ENCODE measurements at regions not wholly inside any gene's neighbourhood (a gene's known extent, or its start where the extent isn't known, plus 50 kb on each side); places are given as distances from the start of the nearest gene placed in this dataset.

- no peak for DNase-seq (ENCODE audit: low read depth in 1 of 2, low spot score in 2 of 2)
- H3K4me1 ChIP-seq (replicated peaks): no peaks in the 10 kb centered on the region
- peaks cover 9% of the 10 kb centered on the region for H3K9me3 ChIP-seq (replicated peaks)
- H3K27ac ChIP-seq: no peak overlapping the region
- H3K4me3 ChIP-seq: no peak overlapping the region
- H3K27me3 ChIP-seq (replicated peaks): no peaks in the 10 kb centered on the region
- H3K36me3 ChIP-seq: no peaks in the 10 kb centered on the region
Observed at GRCh38 chr5:158033076-158033475, 174.1 kb upstream of the CLINT1 start.

- no peak overlapping the region for H3K27ac ChIP-seq
- peaks cover 9% of the 10 kb centered on the region for H3K9me3 ChIP-seq (replicated peaks)
- no peak for DNase-seq (ENCODE audit: low read depth in 1 of 2, low spot score in 2 of 2)
- no peak overlapping the region for H3K4me3 ChIP-seq
- H3K27me3 ChIP-seq (replicated peaks): no peaks in the 10 kb centered on the region
- H3K36me3 ChIP-seq: no peaks in the 10 kb centered on the region
- no peaks in the 10 kb centered on the region for H3K4me1 ChIP-seq (replicated peaks)
Observed at GRCh38 chr5:158032246-158032645, 173.3 kb upstream of the CLINT1 start.

- no peaks in the 10 kb centered on the region for H3K27me3 ChIP-seq (replicated peaks)
- no peaks in the 10 kb centered on the region for H3K4me1 ChIP-seq (replicated peaks)
- H3K27ac ChIP-seq: no peak overlapping the region
- no peak overlapping the region for H3K4me3 ChIP-seq
- no peaks in the 10 kb centered on the region for H3K36me3 ChIP-seq
- no peaks in the 10 kb centered on the region for H3K9me3 ChIP-seq (replicated peaks)
- no peak for DNase-seq (ENCODE audit: low read depth in 1 of 2, low spot score in 2 of 2)
Observed at GRCh38 chr5:158027806-158028775, 169.1 kb upstream of the CLINT1 start.

DNA sequence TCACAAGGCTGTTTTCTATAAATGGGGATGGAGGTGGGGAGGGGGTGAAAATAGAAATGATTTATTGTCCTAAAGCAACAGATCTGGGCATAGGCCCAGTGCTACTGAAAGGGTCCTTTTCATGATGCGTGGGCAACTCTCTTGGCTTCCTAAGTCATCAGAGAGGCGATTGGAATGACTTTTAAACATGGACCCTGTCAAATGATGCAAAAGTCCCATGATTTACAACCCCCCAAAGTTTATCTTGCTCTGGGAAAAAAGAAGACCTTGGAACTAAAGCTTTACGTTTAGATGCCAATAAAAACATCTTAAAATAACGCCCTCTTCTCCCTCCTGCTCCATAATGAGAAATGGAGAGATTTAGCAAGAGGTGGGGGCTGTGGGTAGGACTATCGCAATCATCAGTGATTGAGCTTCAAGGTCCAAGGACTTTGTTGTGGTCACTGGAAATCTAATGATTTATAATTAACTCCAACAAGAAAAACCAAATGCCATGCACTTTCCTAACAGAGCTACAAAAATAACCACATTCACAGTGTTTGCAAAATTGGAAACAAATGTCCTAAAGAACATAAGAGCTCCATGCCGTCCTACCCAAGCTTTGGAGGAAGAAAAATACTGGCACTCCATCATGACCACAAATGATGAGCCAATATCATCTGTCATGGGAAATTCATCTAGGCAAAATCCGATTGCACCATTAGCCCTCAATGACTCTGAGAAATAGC, 167.5 kb upstream of the CLINT1 start:
- no peak overlapping the region for H3K4me3 ChIP-seq
- no peak for DNase-seq (ENCODE audit: low read depth in 1 of 2, low spot score in 2 of 2)
- no peaks in the 10 kb centered on the region for H3K4me1 ChIP-seq (replicated peaks)
- no peak overlapping the region for H3K27ac ChIP-seq
- H3K36me3 ChIP-seq: no peaks in the 10 kb centered on the region
- H3K9me3 ChIP-seq (replicated peaks): no peaks in the 10 kb centered on the region
- no peaks in the 10 kb centered on the region for H3K27me3 ChIP-seq (replicated peaks)

GRCh38 chr5:158023266-158023665, 164.3 kb upstream of the CLINT1 start:
- no peaks in the 10 kb centered on the region for H3K4me1 ChIP-seq (replicated peaks)
- H3K4me3 ChIP-seq: no peak overlapping the region
- H3K27me3 ChIP-seq (replicated peaks): no peaks in the 10 kb centered on the region
- no peak overlapping the region for H3K27ac ChIP-seq
- no peak for DNase-seq (ENCODE audit: low read depth in 1 of 2, low spot score in 2 of 2)
- H3K36me3 ChIP-seq: no peaks in the 10 kb centered on the region
- H3K9me3 ChIP-seq (replicated peaks): no peaks in the 10 kb centered on the region

- Histone ChIP-seq H3K36me3 (no peaks in the 10 kb centered on the region), H3K9me3 (replicated peaks) (no peaks in the 10 kb centered on the region), H3K4me1 (replicated peaks) (no peaks in the 10 kb centered on the region), H3K27me3 (replicated peaks) (no peaks in the 10 kb centered on the region), H3K27ac (no peak overlapping the region), H3K4me3 (no peak overlapping the region)
- no peak for DNase-seq (ENCODE audit: low read depth in 1 of 2, low spot score in 2 of 2)
Observed at GRCh38 chr5:158022837-158023236, 163.9 kb upstream of the CLINT1 start.

- no peaks in the 10 kb centered on the region for H3K4me1 ChIP-seq (replicated peaks)
- no peaks in the 10 kb centered on the region for H3K27me3 ChIP-seq (replicated peaks)
- H3K36me3 ChIP-seq: no peaks in the 10 kb centered on the region
- H3K27ac ChIP-seq: no peak overlapping the region
- no peaks in the 10 kb centered on the region for H3K9me3 ChIP-seq (replicated peaks)
- DNase-seq (ENCODE audit: low read depth in 1 of 2, low spot score in 2 of 2): no peak
- H3K4me3 ChIP-seq: no peak overlapping the region
Observed at GRCh38 chr5:158022393-158022792, 163.4 kb upstream of the CLINT1 start.

DNA sequence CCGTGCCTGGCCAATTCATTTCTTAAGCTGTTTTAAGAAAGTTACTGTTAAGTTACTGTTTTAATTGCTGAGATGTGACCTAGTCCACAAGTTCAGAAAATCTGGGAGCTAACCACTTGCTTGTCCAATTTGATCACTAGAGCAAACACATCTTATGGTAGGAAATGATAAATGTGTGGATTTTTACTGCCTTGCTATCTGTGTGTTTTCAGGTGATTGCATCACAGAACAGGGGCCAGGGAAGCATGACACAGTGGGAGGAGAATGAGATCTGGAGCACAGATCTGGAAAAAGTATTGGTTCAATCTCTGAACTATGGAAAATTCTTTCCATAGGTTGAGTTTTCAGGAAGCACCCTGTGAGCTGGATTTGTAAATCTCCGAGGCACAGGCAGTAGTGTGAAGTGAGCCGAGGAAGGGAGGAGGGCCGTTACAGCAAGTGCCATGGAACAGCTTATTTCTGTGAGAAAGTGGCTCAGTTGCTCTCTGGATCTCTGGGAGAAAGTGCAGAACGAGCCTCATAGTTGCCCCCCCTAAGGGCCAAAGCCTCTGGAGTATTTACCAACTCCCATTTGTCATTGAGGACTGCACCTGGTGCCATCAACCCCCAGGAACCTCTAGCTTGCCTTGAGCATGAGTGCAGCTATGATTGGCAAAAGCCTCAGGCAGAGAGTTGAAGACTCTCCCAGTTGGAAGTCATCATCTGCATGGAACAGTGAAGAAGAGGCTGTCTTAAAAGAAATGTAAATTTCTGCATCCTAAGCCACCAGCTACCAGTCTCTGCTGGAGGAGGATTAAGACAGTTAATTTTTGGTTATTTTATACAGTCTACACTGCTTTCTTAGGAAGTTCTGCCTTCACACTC, 161.8 kb upstream of the CLINT1 start:
- no peak overlapping the region for H3K4me3 ChIP-seq
- H3K4me1 ChIP-seq (replicated peaks): no peaks in the 10 kb centered on the region
- DNase-seq (ENCODE audit: low read depth in 1 of 2, low spot score in 2 of 2): no peak
- H3K36me3 ChIP-seq: no peaks in the 10 kb centered on the region
- H3K27me3 ChIP-seq (replicated peaks): no peaks in the 10 kb centered on the region
- no peaks in the 10 kb centered on the region for H3K9me3 ChIP-seq (replicated peaks)
- H3K27ac ChIP-seq: no peak overlapping the region

DNA sequence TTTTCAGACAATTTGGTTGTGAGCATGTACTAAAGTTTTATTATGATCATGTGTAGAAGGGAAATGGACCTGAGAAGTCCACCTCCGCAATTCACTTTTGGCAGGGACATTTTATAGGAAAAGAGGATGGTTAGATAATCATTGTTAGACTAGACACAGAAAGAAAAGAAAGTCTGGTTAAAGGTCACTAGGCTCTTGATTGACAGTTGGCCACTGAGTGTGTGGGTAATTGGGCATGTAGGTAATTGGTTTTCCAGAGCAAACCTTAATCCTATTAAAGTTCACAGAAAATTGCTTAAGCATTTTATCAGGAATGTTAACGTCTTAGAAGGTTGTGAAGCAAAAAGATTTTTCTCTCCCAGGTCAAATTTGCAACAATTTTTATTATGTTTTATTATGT, 158.5 kb upstream of the CLINT1 start:
- no peak overlapping the region for H3K27ac ChIP-seq
- H3K4me1 ChIP-seq (replicated peaks): no peaks in the 10 kb centered on the region
- no peaks in the 10 kb centered on the region for H3K9me3 ChIP-seq (replicated peaks)
- no peak overlapping the region for H3K4me3 ChIP-seq
- no peak for DNase-seq (ENCODE audit: low read depth in 1 of 2, low spot score in 2 of 2)
- H3K27me3 ChIP-seq (replicated peaks): no peaks in the 10 kb centered on the region
- no peaks in the 10 kb centered on the region for H3K36me3 ChIP-seq

DNA sequence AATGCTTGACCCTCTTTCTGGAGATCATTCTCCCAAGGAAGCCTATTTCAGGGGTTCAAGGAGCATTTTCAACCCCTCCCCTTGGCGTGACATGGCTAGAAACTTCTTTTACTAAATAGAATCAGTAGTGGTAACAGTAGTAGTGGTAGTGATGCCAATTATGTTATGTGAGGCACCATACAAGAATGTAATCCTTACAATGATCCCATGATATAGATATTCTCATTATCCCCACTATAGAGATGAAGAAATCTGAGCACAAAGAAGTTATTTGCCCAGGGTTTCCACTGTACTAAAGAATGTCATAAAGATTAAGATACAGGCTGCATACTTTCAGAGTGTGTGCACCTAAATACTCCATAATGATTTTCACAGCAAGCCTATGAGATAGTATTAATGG, 155.4 kb upstream of the CLINT1 start:
- no peak for DNase-seq (ENCODE audit: low read depth in 1 of 2, low spot score in 2 of 2)
- no peaks in the 10 kb centered on the region for H3K9me3 ChIP-seq (replicated peaks)
- no peak overlapping the region for H3K27ac ChIP-seq
- H3K4me1 ChIP-seq (replicated peaks): no peaks in the 10 kb centered on the region
- H3K27me3 ChIP-seq (replicated peaks): no peaks in the 10 kb centered on the region
- H3K4me3 ChIP-seq: no peak overlapping the region
- H3K36me3 ChIP-seq: no peaks in the 10 kb centered on the region

- Histone ChIP-seq H3K9me3 (replicated peaks) (no peaks in the 10 kb centered on the region), H3K4me3 (no peak overlapping the region), H3K27me3 (replicated peaks) (no peaks in the 10 kb centered on the region), H3K4me1 (replicated peaks) (no peaks in the 10 kb centered on the region), H3K27ac (no peak overlapping the region), H3K36me3 (no peaks in the 10 kb centered on the region)
- DNase-seq (ENCODE audit: low read depth in 1 of 2, low spot score in 2 of 2): peak in 1 of 2 experiments; percentile 15
Observed at GRCh38 chr5:158013939-158014338, 155.0 kb upstream of the CLINT1 start.

DNA sequence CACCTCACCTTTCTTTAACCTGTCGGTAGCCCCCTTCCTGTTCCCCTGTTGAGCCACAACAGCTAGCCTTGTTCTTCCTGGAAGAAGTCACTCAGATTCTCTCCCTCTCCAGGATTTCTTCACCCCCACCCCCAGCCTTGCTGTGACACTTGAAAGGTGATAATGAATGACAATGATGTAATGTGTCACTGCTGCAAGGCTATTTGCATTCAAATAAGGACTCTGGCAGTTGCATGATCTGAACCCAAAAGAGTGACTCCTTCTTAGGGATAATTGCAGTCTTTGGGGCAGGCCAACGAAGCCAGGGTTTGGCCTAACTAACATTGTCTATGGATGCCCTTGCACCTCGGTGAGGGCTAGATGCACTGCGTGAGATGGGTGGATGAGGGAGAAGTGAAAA, 154.4 kb upstream of the CLINT1 start:
- H3K27me3 ChIP-seq (replicated peaks): no peaks in the 10 kb centered on the region
- no peak overlapping the region for H3K4me3 ChIP-seq
- no peaks in the 10 kb centered on the region for H3K4me1 ChIP-seq (replicated peaks)
- H3K36me3 ChIP-seq: no peaks in the 10 kb centered on the region
- no peak for DNase-seq (ENCODE audit: low read depth in 1 of 2, low spot score in 2 of 2)
- H3K27ac ChIP-seq: no peak overlapping the region
- H3K9me3 ChIP-seq (replicated peaks): no peaks in the 10 kb centered on the region

GRCh38 chr5:158011422-158011821, 152.5 kb upstream of the CLINT1 start:
- no peaks in the 10 kb centered on the region for H3K27me3 ChIP-seq (replicated peaks)
- DNase-seq (ENCODE audit: low read depth in 1 of 2, low spot score in 2 of 2): no peak
- no peak overlapping the region for H3K27ac ChIP-seq
- H3K4me1 ChIP-seq (replicated peaks): no peaks in the 10 kb centered on the region
- no peaks in the 10 kb centered on the region for H3K36me3 ChIP-seq
- no peaks in the 10 kb centered on the region for H3K9me3 ChIP-seq (replicated peaks)
- no peak overlapping the region for H3K4me3 ChIP-seq

All from SJSA1 (cell line).